ENCODE measurements at regions not wholly inside any gene's neighbourhood (a gene's known extent, or its start where the extent isn't known, plus 50 kb on each side); places are given as distances from the start of the nearest gene placed in this dataset.

DNA sequence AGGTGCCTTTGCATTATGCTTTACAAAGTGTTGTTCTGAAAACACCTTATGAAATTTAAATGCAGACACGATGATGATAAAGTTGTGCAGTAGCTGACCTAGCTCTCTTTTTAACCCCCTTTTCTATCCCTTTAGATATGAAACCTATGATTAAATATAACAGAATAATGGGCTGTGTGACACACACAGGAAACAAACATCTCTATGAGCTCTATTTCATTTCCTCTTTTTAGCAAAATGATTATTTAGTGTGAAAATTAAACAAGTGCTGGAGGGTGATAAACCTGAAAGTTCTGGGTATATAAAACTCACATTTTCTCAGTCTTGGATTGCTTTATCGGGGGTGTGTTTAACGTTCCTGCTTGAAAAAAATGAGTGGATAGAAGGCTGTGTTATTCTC, 1310.5 kb upstream of the CELF2 start:
- no peak for DNase-seq (ENCODE audit: low read depth in 2 of 2)

GRCh38 chr10:9709849-9710248, 1307.8 kb upstream of the CELF2 start:
- DNase-seq (ENCODE audit: low read depth in 2 of 2): no peak

DNA sequence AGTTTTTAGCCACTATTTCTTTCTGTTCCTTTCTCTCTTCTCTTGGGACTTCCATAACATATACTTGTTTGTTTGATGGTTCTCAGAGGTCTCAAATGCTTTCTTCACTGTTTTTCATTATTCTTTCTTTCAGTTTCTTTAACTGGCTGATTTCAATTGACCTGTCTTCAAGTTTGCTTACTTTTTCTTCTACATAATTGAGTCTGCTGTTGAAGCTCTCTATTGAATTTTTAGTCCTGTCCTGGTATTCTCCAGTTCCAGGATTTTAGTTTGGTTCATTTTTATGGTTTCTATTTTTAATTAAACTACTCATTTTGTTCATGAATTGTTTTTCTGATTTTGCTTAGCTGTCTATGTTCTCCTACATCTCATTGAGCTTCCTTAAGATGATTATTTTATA, 1305.3 kb upstream of the CELF2 start:
- no peak for DNase-seq (ENCODE audit: low read depth in 2 of 2)

- DNase-seq (ENCODE audit: low read depth in 2 of 2): no peak
Measured at GRCh38 chr10:9719246-9719645, 1298.4 kb upstream of the CELF2 start.

DNA sequence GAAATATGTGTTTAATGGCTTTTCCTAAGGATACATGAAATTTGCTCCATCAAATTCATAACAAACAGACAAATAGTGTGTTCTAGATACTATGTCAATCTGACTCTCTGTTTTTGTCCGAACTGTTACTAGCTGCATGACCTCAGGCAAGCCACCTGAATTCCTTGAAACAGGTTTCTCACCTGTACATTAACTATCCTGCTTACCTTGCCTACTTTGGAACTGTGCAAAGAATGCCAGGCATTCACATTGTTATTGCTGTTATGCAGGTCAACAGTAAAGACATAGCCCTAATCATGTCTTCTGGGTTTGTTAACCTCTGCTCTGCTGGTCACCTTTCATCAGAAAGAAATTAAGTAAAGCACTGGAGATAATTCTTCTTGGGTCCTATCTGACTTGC, 1283.9 kb upstream of the CELF2 start:
- DNase-seq (ENCODE audit: low read depth in 2 of 2): no peak

DNA sequence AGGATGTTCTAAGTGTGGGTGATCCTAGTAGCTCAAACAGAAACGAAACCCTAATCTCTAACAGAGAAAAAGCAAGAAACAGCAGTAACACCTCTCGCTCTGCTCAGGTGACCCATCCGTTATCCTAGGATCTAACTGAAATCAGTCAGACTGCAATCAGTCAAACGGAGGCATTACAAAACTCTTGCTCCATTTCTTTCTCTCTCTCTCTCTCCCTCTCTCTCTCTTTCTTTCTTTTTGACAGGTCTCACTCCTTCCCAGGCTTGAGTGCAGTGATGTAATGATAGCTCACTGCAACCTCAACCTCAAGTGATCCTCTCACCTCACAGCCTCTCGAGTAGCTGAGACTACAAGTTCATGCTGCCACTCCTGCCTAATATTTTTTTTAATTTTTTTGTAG, 1283.5 kb upstream of the CELF2 start:
- DNase-seq (ENCODE audit: low read depth in 2 of 2): no peak

DNA sequence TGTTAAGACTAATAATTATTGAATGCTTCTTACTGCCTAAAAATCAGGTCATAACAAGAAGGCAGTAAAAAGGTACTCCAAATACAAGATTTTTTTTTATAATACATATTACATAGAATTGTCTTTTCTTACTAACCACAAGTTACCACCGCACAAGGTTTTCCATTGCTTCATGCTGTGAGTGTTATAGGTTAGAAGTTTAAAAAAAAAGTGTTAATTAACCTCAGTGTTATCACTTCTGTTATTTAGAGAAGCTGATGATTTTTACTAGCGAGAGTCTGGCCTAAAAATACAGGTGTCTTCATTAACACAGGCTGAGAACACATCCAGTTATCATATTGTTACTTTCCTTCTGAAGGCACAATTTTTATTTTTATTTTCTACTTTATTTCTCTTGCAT, 1281.9 kb upstream of the CELF2 start:
- no peak for DNase-seq (ENCODE audit: low read depth in 2 of 2)

- no peak for DNase-seq (ENCODE audit: low read depth in 2 of 2)
Measured at GRCh38 chr10:9743639-9744038, 1274.0 kb upstream of the CELF2 start.

GRCh38 chr10:9745158-9745557, 1272.5 kb upstream of the CELF2 start:
- DNase-seq (ENCODE audit: low read depth in 2 of 2): no peak

- no peak for DNase-seq (ENCODE audit: low read depth in 2 of 2)
Measured at GRCh38 chr10:9757176-9757575, 1260.5 kb upstream of the CELF2 start.

- no peak for DNase-seq (ENCODE audit: low read depth in 2 of 2)
Measured at GRCh38 chr10:9759596-9759995, 1258.1 kb upstream of the CELF2 start.

DNA sequence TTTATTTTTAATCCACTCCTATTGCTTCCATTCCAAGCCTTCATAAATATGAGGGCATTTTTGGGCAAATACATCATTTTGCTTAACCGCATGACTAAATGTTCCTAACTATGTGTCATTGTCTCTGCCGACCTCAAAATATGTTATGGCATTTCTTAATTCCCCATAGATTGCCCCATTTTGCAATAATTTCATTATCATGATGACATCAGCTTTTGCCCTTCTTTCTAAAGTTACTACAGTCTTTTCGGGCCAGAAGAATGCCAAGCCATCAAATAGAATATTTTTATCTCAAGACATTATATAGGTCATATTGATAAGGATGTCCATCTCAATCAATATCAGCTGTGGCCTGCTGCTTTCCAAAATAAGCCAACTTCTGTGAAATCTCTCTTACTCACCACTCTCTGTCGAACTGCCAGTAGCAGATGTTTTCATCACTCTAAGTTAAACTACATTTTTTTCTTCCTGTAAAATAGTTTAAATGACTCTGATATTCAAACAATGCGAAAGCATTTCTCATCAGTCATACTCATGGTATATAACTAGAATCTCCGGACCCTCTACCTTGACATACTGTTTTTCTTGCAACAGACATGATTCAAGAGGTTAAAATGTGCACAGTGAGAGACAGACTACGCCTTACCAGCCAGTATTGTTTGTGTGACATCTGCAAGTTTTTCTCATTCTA, 1254.6 kb upstream of the CELF2 start:
- DNase-seq (ENCODE audit: low read depth in 2 of 2): no peak

DNA sequence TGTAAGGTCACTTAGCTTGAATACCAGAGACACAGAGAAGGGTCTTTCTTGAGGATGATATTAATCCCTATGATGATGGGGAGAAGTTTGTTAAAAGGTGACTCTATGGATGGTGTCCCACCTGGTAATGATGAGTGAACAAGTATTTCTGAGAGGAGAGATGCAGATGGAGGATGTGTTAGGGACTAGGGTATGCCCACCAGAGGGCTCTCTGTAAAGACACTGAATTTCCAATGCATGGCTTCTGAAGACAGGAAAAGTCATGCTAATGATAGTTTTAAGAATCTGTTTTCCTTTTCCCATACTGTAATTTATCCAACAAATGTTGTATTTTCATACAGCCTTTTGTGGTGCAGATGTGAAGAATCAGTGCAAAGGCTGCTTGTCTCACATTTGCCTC, 1250.9 kb upstream of the CELF2 start:
- no peak for DNase-seq (ENCODE audit: low read depth in 2 of 2)

DNA sequence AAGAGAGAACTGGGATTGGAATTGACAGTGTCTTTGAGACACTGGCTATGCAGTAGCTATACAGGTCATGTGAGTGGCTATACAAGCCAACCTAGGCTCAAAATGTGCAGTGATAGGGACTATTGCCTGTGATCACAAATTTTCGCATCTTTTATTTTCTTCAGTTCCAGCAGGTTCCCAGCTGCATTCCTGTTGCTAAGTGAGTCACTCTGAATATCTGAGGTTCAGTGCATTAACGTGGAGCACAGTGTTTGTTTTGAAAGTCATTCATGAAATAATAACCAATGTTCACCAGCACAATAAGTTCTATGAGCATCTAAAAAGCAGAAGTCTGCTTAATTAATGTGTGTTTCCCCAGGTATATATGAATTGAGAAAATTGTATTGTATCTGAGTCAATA, 1236.0 kb upstream of the CELF2 start:
- no peak for DNase-seq (ENCODE audit: low read depth in 2 of 2)

DNA sequence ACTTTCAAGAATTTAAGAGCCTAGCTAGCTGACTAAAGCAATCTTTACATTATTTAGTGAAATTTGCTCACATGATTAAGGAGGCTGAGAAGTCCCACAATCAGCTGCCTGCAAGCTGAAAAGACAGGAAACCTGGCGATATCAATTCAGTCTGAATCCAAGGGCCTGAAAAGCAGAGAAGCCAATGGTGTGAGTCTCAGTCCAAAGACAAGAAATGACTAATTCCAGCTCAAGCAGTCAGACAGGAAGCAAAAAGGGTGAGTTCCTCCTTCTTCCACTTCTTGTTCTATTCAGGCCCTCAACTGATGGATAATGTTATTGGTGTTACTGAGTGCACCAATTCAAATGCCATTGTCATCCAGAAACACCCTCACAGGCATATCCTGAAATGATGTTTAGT, 1231.6 kb upstream of the CELF2 start:
- no peak for DNase-seq (ENCODE audit: low read depth in 2 of 2)

- DNase-seq (ENCODE audit: low read depth in 2 of 2): no peak
Measured at GRCh38 chr10:9786576-9786975, 1231.1 kb upstream of the CELF2 start.

DNA sequence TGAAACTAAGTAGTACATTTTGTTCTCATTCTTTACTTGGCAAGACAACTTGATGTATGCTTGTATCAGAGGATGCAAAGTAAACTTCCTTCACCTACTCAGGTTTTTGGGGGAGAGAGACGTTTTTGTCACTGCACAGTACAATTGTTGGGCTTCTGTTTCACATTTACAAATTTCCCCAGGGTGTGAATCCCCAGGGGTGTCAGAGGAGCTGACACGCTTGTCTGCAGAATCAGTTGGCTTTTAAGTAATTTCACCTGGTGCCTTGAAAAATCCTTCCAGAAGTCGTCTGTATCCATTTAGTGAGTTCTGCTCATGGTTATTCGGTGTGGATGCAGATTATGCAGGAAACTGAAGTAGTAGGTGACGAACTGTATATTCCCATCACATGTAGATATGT, 1227.7 kb upstream of the CELF2 start:
- no peak for DNase-seq (ENCODE audit: low read depth in 2 of 2)

GRCh38 chr10:9792181-9792580, 1225.5 kb upstream of the CELF2 start:
- DNase-seq (ENCODE audit: low read depth in 2 of 2): no peak

DNA sequence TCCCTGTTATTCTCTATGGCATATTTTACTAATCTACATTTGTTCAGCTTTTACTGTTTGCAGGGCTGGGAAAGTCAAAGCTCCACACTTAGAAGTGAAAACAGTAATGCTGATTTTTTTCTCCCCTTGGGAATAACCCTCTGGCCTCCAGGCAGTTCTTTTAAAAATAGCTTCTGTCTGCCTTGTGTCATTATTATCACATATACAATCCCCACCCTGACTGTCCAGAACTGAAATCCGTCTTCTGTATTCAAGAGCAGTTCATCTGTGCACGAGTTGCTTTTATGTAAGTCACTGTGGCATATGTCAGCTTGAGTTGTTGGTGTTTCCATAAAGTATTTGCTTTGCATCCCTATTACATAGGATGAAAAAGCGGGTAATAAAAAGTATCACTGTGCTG, 1221.1 kb upstream of the CELF2 start:
- no peak for DNase-seq (ENCODE audit: low read depth in 2 of 2)

DNA sequence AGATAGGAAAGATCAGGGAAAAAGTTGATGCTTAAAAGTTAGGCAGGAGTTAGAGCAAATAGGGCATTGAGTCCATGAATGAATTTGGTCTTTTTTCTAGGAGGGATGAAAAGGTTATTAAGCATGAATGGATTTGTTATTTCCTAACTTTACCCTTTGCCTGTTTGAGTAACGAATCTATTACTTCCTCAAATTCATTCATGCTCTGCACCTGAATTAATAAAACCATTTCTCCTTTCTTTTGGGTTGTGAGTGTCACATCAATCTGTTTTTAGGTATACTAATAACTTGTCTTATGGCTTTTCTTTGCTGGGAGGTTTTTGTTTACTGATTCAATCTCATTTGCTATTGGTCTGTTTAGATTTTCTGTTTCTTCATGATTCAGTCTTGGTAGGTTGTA, 1217.7 kb upstream of the CELF2 start:
- DNase-seq (ENCODE audit: low read depth in 2 of 2): no peak

DNA sequence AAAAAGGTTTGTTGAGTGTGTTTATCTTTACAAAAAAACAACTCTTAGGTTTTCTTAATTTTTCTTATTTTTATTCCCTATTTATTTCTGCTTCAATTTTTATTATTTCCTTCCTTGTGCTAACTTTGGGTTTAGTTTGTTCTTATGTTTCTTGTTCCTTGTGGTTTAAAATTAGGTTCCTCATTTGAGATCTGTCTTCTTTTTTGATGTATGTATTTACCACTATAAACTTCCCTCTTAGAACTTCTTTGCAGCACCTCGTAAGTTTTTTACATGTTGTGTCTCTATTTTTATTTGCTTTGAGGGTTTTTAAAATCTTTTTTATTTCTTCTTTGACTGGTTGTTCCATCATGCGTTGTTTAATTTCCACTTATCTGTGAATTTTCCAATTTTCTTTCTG, 1217.1 kb upstream of the CELF2 start:
- DNase-seq (ENCODE audit: low read depth in 2 of 2): no peak

DNA sequence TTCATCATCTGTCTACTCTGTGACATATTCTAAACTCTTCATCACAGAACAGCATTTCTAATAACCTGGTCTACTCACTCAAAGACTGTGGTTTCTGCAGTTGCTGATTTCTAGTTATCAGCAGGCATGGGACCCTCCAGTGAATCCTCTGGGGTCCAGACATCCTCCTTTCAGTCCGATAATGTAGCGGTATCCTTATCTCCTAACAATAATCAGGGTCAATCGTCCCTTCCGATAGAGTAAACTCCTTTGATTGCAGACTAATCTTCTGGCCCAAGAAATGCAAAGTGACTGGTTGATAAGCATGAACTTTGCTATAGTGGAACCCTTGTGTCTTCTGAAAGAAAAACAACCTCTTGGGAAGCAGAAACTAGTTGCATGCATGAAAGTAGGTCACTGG, 1209.8 kb upstream of the CELF2 start:
- DNase-seq (ENCODE audit: low read depth in 2 of 2): no peak

GRCh38 chr10:9811601-9812000, 1206.1 kb upstream of the CELF2 start:
- no peak for DNase-seq (ENCODE audit: low read depth in 2 of 2)

DNA sequence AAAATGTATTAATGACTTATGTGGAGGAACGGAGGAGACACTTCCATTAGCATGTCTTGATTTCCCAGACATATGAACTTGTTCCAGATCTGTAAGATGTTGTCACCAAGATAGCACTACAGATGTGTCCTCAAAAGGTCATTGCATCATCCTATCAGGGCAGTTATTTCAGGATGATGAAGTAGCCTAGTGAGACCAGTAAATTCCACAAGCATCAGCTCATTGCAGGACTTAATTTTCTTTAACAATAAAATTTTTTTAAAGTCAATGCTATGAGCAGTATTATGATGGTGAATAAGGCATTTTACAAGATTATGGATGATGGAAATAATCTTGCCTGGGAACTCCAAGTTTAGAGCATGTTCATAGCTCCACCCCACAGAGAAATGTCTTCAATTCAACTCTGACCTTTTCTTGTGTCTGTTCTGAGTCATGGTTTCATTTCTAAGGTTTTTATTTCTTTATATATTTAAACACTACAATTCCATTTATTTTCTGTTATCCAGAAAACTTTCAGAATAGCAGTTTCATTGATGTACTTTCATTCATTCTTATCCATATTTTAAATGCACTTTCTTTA, 1203.3 kb upstream of the CELF2 start:
- DNase-seq (ENCODE audit: low read depth in 2 of 2): no peak
